Natural killer cell treated with Interleukin-12 subunit alpha and Interleukin-12 subunit beta and Interleukin-15 and Interleukin-18, amount 100 ng/mL, for 72 hours (primary cell): ENCODE measurements at regions not wholly inside any gene's neighbourhood (a gene's known extent, or its start where the extent isn't known, plus 50 kb on each side); places are given as distances from the start of the nearest gene placed in this dataset.
A peak's percentile ranks its signal among the peaks of the same experiment; 100 is the strongest.

ENCODE experiments used
- ATAC-seq, 2 donors: fragments of 150-1000 bp; cut with Tn5 transposase in 1 of 2; sonication (Bioruptor Pico), chemical (Tn5 transposase) in 1 of 2; 2 replicates each; pipeline ENCODE4 v1.10.0; 2021
- DNase-seq: peaks from one replicate; pipeline ENCODE4 v3.0.0; 2022; ENCODE audit warnings: low spot score
- H3K27ac Mint-ChIP-seq, 2 donors: 1 replicate in 1 of 2; 2 replicates in 1 of 2; pipeline ENCODE4 v1.8.0; 2022; ENCODE audit warnings: mixed read lengths in 2 of 2, mild to moderate bottlenecking in 1 of 2, moderate library complexity in 1 of 2
- H3K27me3 Mint-ChIP-seq, 2 donors: 1 replicate in 1 of 2; 2 replicates in 1 of 2; pipeline ENCODE4 v1.8.0; 2022; ENCODE audit warnings: mixed read lengths in 2 of 2
- H3K36me3 Mint-ChIP-seq: one replicate; pipeline ENCODE4 v1.8.0; 2022; ENCODE audit warnings: mixed read lengths
- H3K4me1 Mint-ChIP-seq, 2 donors: 1 replicate in 1 of 2; 2 replicates in 1 of 2; pipeline ENCODE4 v1.8.0; 2022; ENCODE audit warnings: low read depth in 2 of 2, mixed read lengths in 2 of 2, mild to moderate bottlenecking in 1 of 2
- H3K4me3 Mint-ChIP-seq: one replicate; pipeline ENCODE4 v1.8.0; 2022; ENCODE audit warnings: mixed read lengths
- H3K9me3 Mint-ChIP-seq: 2 replicates; pipeline ENCODE4 v1.8.0; 2022; ENCODE audit warnings: mixed read lengths

DNA sequence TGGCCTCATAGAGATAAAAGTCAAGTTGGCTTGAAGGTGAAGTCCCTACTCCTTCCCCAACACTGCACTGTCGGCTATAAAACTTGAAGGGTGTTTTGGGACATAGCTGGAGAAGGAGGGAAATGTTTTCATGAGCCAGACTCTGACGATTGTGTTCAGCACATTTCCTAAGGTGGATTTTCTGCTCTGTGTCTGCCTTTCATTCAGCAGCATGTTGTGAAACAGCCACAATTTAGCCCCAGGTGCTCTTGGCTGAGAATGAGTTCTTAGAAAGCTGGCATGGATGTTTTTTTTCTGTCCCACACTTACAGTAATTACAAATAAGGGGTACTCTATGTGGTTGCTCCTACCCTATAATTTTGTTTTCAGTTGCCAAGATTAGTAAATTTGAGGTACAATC, 492.4 kb downstream of the MCTP2 start:
- ATAC-seq (no peak), DNase-seq (no peak)
- Mint-ChIP-seq H3K4me3 (no peak overlapping the region), H3K4me1 (no peaks in the 10 kb centered on the region), H3K27ac (no peak overlapping the region), H3K9me3 (no peaks in the 10 kb centered on the region), H3K27me3 (peaks cover 28 to 51% of the 10 kb centered on the region in 2 donors), H3K36me3 (no peaks in the 10 kb centered on the region)

DNA sequence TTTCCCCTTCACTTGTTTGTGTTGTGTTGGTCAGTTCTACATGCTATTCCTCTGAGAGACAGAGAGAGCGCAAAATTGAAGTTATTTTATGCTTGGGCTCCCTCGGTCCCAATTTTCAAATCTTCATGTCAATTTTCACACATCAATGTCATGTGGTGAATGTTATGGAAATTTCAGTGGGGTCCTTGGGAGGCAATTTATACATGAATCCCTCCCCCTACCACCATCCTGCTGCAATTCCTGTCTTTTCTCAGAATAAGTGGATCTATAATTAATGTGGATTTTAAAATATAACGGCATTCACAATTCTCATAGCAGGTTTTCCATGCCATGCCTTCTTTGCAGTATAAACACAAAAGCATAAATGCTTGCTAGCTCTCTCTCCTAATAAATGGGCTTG, 499.9 kb downstream of the MCTP2 start:
- Mint-ChIP-seq H3K4me3 (no peak overlapping the region), H3K27ac (no peak overlapping the region), H3K27me3 (peaks cover 18 to 38% of the 10 kb centered on the region in 2 donors), H3K36me3 (no peaks in the 10 kb centered on the region), H3K9me3 (no peaks in the 10 kb centered on the region), H3K4me1 (no peaks in the 10 kb centered on the region)
- no peak for ATAC-seq
- DNase-seq, result no peak

DNA sequence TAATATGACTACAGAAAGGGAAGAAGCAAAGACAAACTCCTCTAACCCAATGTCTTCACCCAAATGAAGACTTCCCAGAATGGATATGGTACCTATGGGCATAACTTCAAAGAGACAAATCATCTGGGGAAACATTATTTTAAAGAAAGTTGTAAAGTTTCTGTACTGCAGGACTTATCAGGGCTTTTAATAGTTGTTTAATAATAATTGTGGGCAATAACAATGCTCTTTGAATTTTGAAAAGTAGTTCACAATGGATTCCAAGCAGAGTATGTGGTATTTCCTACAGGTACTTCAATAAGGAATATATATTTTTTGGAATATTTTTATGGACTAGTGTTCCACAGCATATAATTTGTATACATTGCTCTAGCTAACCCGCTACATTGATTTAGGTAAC, 503.1 kb downstream of the MCTP2 start:
- Mint-ChIP-seq H3K36me3 (no peaks in the 10 kb centered on the region), H3K4me1 (no peaks in the 10 kb centered on the region), H3K27ac (no peak overlapping the region), H3K4me3 (no peak overlapping the region), H3K27me3 (peaks cover 20 to 25% of the 10 kb centered on the region in 2 donors), H3K9me3 (no peaks in the 10 kb centered on the region)
- ATAC-seq (no peak), DNase-seq (no peak)

DNA sequence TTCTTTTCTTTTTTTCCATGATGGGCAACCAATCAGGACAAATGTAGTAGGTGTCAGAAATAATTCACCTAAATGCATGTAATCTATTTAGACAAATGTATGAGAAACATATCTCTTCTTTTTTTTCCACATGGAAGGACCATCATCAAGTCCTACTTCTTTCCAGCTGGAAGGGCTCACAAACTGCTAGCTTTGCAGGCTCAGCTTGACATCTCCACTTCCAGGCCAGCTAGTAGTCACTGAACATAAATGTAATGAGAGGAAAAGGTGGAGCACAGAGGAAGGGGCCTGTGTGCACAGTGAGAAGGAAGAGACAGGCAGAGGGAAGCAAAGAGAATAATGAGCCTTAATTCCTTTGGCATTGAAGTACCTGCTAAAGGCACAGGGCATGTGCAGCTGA, 504.9 kb downstream of the MCTP2 start:
- DNase-seq, result no peak
- H3K4me3 Mint-ChIP-seq, result no peak overlapping the region
- H3K27me3 Mint-ChIP-seq, result peaks cover 16 to 17% of the 10 kb centered on the region in 2 donors
- H3K9me3 Mint-ChIP-seq, result no peaks in the 10 kb centered on the region
- no peak for ATAC-seq
- no peak overlapping the region for H3K27ac Mint-ChIP-seq
- no peaks in the 10 kb centered on the region for H3K4me1 Mint-ChIP-seq
- H3K36me3 Mint-ChIP-seq, result no peaks in the 10 kb centered on the region

DNA sequence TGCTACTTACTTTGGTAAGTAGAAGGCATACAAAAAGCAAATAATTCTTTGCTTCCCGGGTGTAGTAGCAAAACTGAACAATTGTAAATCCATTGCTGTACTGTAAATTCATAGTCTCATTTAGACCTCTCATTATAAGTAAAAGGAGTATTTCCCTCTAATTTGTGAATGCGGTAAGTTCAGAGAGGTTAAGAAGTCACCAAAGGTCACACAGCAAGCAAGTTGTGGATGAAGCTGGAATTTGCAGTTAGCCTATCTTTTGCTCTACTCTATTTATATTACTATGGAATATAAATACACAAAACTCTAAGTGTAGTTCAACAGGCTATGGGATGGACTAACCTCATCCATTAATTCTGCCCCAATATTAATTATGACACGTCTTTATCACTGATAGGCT, 508.3 kb downstream of the MCTP2 start:
- Mint-ChIP-seq H3K9me3 (no peaks in the 10 kb centered on the region), H3K4me1 (no peaks in the 10 kb centered on the region), H3K4me3 (no peak overlapping the region), H3K27me3 (peaks cover 11 to 14% of the 10 kb centered on the region in 2 donors), H3K36me3 (no peaks in the 10 kb centered on the region), H3K27ac (no peak overlapping the region)
- DNase-seq (no peak), ATAC-seq (no peak)

DNA sequence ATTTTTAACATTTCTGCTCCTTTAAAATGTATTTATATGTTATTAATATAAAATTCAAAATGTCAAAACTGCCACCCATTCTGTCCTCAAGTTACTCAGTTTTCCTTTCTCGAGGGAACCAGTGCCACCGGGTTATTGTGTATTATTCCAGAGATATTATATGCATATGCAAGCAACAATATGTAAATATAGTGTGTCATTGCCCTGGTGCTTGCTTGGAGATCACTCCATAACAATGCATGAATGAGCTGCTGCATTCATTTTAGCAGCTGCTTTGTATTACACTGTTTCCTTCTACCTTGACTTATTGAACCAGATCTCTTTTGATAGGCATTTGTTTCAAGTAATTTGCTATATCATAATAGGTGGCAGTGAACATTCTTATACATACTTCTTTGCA, 509.1 kb downstream of the MCTP2 start:
- Mint-ChIP-seq H3K27me3 (peaks cover 11 to 16% of the 10 kb centered on the region in 2 donors), H3K4me1 (no peaks in the 10 kb centered on the region), H3K9me3 (no peaks in the 10 kb centered on the region), H3K4me3 (no peak overlapping the region), H3K27ac (no peak overlapping the region), H3K36me3 (no peaks in the 10 kb centered on the region)
- DNase-seq, result no peak
- ATAC-seq, result no peak

DNA sequence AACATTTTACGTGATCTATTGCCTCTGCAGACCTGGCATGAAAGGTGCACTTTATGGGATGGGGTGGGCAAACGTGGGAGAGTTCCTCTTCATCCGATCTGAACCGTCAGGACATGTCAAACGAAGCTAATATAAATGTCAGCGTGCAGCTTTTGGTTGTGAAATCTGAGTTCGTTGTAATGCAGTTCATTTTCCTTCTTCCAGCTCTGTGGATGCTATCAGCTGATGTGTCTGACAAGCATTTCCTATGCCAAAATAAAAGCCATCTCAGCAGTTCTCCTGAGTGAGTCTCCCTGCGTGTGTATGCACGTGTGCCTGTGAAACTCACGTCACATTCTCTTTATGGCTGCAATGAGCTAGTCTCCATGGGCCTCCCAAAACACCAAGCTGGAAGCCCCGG, 512.3 kb downstream of the MCTP2 start:
- no peak for ATAC-seq
- H3K27me3 Mint-ChIP-seq, result peaks cover 15 to 40% of the 10 kb centered on the region in 2 donors
- no peaks in the 10 kb centered on the region for H3K4me1 Mint-ChIP-seq
- no peak overlapping the region for H3K27ac Mint-ChIP-seq
- H3K36me3 Mint-ChIP-seq, result no peaks in the 10 kb centered on the region
- no peaks in the 10 kb centered on the region for H3K9me3 Mint-ChIP-seq
- DNase-seq, result no peak
- H3K4me3 Mint-ChIP-seq, result no peak overlapping the region

DNA sequence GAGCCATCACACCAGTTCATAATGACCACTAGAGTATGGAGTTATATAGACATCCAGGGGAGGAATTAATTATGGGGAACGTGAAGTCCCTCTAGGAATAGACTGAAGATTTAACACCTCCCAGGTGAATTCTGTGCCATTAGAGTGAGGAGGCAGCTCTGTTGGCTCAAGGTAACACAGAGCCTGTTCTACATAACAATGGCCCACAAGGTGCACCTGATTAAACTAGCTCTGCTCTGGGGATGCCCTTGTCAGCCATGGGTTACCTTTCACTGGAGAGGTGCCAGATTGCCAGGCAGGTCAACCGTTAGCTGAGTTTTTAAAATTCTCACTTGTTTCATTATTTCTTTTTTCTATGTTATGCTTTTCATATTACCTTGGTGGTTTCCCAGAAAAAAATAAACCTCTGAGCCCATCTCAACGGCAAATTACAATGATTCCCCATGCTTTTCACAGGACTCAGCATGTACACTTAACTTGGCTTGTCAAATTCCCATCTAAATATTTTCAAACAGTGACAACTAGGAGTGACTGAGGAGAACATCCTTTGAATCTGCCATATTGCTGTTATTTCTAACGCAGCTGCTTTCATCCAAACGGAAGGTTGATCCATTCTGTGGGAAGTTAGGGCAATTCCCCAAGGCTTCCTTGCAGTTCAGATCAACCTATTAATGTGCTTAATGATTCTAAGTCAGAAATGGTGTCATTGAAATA, 512.9 kb downstream of the MCTP2 start:
- H3K9me3 Mint-ChIP-seq, result no peaks in the 10 kb centered on the region
- no peaks in the 10 kb centered on the region for H3K36me3 Mint-ChIP-seq
- no peaks in the 10 kb centered on the region for H3K4me1 Mint-ChIP-seq
- no peak overlapping the region for H3K4me3 Mint-ChIP-seq
- ATAC-seq (no peak), DNase-seq (no peak)
- peaks cover 10 to 40% of the 10 kb centered on the region in 2 donors for H3K27me3 Mint-ChIP-seq
- H3K27ac Mint-ChIP-seq, result no peak overlapping the region

DNA sequence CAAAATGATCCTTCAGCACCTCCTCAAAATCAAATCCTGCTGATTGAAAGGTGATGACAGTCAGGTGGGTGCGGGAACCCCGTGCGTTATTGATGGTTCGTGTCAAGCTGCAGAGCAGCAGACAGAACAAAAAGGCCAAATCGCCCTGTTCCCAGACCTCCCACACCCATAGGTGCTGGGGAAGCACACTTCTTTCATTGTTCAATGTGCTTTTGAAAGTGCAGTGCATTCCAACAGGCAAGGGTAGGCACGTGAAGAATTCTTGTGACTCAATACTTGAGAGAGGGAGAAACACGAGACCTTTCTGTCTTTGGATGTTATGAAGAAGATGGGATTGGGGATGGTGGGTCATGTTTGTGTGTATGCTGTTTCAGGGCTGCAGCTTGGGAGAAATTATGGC, 514.0 kb downstream of the MCTP2 start:
- DNase-seq (no peak), ATAC-seq (no peak)
- no peaks in the 10 kb centered on the region for H3K9me3 Mint-ChIP-seq

DNA sequence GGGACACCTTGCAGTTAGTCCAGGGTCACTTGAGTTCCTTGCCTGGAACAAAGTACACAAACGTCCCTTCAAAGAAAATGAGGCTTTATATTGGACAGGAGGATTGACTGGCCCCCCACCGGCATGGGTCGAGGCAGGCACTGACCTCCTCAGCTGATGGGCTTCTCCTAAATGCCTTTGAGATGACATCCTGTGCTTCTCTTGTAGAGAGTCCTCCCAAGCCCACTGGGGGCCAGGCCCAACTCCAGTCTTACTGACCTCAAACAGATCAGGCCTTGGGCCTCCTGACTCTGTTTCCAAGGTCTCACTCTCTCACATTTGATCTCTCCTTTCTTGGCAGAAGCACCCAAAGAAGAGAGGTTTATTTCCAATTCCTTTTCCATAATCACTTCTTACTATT, 516.1 kb downstream of the MCTP2 start:
- DNase-seq (no peak), ATAC-seq (no peak)
- Mint-ChIP-seq H3K27me3 (peaks cover 9 to 44% of the 10 kb centered on the region in 2 donors), H3K9me3 (no peaks in the 10 kb centered on the region), H3K4me1 (no peaks in the 10 kb centered on the region), H3K27ac (no peak overlapping the region), H3K4me3 (no peak overlapping the region), H3K36me3 (no peaks in the 10 kb centered on the region)

More for the DNA sequence above, 514.0 kb downstream of the MCTP2 start:
- H3K4me3 Mint-ChIP-seq, result no peak overlapping the region
- no peak overlapping the region for H3K27ac Mint-ChIP-seq
- H3K27me3 Mint-ChIP-seq, result peaks cover 9 to 40% of the 10 kb centered on the region in 2 donors
- no peaks in the 10 kb centered on the region for H3K4me1 Mint-ChIP-seq
- H3K36me3 Mint-ChIP-seq, result no peaks in the 10 kb centered on the region

DNA sequence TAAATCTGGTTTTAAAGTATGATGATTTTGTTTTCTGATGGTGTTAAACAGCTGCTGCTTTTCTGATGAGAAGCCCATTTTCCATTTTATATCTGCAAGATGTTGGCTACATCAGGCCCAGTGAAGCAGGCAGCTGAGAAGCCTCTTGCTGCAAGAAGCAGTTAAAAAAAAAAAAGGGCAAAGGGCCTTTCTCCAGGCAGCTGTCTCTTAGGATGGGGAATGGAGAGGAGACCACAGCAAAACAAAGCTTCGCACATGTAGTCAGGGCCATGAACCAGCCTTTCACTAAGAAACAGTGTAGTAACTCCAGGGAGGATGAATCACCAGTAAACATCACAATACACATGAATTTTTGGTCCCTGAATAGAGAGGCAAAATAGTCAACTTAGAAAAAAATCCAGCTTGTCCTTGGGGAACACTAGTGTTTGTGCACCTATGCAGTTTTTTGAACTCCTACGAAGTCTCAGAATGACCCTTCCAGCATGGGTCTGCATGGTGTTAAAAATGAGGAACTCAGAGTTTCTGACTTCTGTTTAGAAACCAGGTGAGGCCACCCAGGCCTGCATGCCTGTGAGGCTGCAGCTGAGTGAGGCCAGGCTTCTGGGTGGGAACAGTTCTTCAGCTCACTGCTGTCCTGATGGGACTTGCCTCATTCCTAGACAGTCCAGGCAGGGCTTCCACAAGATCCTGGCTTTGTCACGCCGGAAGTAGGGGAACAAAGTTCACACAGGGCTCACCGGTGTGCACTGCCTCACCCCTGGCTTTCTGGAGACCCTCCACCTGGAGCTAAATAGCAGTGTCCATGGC, 518.7 kb downstream of the MCTP2 start:
- H3K27ac Mint-ChIP-seq, result no peak overlapping the region
- no peaks in the 10 kb centered on the region for H3K36me3 Mint-ChIP-seq
- ATAC-seq (peak in 1 of 2 donors; percentile 43), DNase-seq (no peak)
- peaks cover 13 to 40% of the 10 kb centered on the region in 2 donors for H3K27me3 Mint-ChIP-seq
- H3K4me1 Mint-ChIP-seq, result no peaks in the 10 kb centered on the region
- no peaks in the 10 kb centered on the region for H3K9me3 Mint-ChIP-seq
- H3K4me3 Mint-ChIP-seq, result no peak overlapping the region

DNA sequence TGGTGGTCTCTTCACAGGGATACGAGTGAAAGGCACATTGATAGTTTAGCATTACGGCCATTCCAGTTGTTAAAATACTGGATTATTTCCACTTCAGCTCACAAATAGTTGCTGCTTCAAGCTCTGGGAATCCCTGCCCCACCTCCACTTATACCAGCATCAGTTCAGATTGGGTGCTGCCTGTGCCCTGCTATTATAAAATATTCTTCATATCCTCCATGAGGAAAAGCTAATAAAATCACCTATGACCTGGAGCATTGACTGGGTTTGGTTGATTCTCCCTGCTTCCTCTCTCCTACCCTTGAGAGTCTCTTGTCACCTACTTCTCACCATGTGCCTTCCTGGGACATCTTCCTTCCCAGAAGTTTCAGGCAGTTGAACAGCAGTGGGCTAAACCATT, 529.0 kb downstream of the MCTP2 start:
- no peak overlapping the region for H3K27ac Mint-ChIP-seq
- no peak overlapping the region for H3K4me3 Mint-ChIP-seq
- no peaks in the 10 kb centered on the region for H3K4me1 Mint-ChIP-seq
- ATAC-seq, result no peak
- H3K36me3 Mint-ChIP-seq, result no peaks in the 10 kb centered on the region
- no peak for DNase-seq
- H3K27me3 Mint-ChIP-seq, result peaks cover 6 to 12% of the 10 kb centered on the region in 2 donors
- no peaks in the 10 kb centered on the region for H3K9me3 Mint-ChIP-seq

DNA sequence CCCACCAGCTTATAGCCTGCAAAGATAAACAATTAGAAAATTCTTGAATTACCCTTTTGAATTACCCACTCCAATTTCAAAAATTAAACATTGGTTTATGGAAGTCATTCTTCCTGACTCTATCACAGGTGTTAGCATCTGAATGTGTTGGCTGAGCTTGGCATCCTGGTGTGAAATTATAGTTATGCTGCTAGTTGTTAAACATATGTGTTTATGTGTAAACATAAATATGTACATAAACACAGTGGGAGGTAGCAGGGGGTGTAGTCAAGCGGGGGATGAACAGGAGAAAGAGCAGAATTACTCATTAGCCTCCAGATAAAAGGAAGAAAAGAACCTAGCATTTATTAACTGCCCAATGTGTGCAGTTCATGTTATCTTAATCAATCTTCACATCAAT, 530.2 kb downstream of the MCTP2 start:
- H3K27me3 Mint-ChIP-seq, result peaks cover 8% of the 10 kb centered on the region in 2 donors
- no peaks in the 10 kb centered on the region for H3K4me1 Mint-ChIP-seq
- H3K9me3 Mint-ChIP-seq, result no peaks in the 10 kb centered on the region
- H3K27ac Mint-ChIP-seq, result no peak overlapping the region
- ATAC-seq, result no peak
- no peaks in the 10 kb centered on the region for H3K36me3 Mint-ChIP-seq
- no peak for DNase-seq
- no peak overlapping the region for H3K4me3 Mint-ChIP-seq

DNA sequence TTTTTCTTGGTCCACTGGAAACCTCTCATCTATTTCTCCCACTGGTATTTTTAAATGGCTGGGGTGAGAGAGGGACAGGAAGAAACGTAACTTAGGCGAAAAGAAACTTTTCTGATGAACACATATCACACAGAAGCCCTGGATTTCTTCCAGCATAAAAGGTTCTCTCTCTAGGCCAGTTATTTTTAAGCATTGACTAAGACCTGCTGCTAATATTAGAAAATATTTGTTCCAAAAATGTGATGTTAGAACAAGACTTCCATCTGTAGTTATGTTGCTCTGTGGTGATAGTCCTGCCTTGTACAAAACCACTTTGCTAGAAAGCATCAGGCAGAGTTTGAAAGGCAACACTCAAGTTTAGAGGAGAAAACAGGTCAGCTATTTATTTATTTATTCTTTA, 537.7 kb downstream of the MCTP2 start:
- no peaks in the 10 kb centered on the region for H3K4me1 Mint-ChIP-seq
- H3K27ac Mint-ChIP-seq, result no peak overlapping the region
- H3K36me3 Mint-ChIP-seq, result no peaks in the 10 kb centered on the region
- no peaks in the 10 kb centered on the region for H3K9me3 Mint-ChIP-seq
- H3K27me3 Mint-ChIP-seq, result peaks cover 7 to 23% of the 10 kb centered on the region in 2 donors
- ATAC-seq, result no peak
- H3K4me3 Mint-ChIP-seq, result no peak overlapping the region
- DNase-seq, result no peak
